Erythroblast (primary cell): ENCODE measurements at regions not wholly inside any gene's neighbourhood (a gene's known extent, or its start where the extent isn't known, plus 50 kb on each side); places are given as distances from the start of the nearest gene placed in this dataset.

Experiments
- GATA1 ChIP-seq: IDR thresholded peaks from 2 replicates; pipeline ENCODE4 v1.6.1; 2011; ENCODE audit warnings: low read depth, mild to moderate bottlenecking, control low read depth, low read length, moderate library complexity
- POLR2A ChIP-seq: IDR thresholded peaks from 2 replicates; pipeline ENCODE4 v1.6.1; 2011; ENCODE audit warnings: mild to moderate bottlenecking, low read length

DNA sequence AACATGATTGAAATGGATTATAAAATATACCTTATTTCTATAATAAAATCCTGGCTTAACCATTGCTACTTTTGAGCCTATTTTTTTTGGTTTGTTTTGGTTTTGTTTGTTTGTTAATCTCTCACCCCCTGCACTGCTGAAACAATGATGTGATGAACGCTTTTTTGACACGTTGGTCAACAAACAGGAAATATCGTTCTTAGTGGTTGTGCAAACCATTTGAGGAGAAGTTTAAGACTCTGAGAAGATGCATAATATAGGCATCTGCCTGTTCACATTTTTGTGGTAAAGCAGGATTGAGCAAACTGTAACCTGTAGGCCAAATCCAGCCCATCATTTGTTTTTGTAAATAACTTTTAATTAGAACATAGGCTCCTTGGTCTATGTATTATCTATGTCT is 75.5 kb upstream of the MDFIC2 start:
- no peak for TF ChIP-seq POLR2A
- no peak for TF ChIP-seq GATA1
